ENCODE measurements at regions not wholly inside any gene's neighbourhood (a gene's known extent, or its start where the extent isn't known, plus 50 kb on each side); places are given as distances from the start of the nearest gene placed in this dataset.

DNA sequence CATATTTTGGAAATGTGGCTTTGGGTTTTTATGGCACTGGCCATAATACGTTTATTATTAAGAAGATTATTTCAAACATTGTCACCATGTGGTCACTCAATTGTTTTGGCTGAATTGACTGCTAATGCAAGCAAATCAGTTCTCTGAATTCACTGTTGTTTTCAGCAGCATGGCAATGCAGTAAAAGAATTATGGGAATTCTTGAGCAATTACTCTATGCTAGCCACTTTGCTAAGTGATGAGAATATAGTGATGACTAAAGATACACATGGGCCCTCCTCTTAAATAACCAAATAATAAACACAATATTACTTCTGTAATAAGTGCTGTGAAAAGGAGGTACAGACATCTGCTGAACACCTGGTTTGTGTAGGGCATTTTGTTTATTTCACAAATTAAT is 58.0 kb upstream of the FANCL start:
- Histone ChIP-seq H3K27me3 (replicated peaks; ENCODE audit: insufficient read depth, low read length) (no peaks in the 10 kb centered on the region), H3K79me2 (ENCODE audit: low read length) (no peaks in the 10 kb centered on the region), H3K9ac (ENCODE audit: low read length) (no peak overlapping the region), H3K4me1 (ENCODE audit: low read length) (no peaks in the 10 kb centered on the region), H3F3A (ENCODE audit: insufficient read depth, low read length) (no peaks in the 10 kb centered on the region), H3K4me2 (ENCODE audit: low read depth, low read length) (no peak overlapping the region), H3K9me2 (replicated peaks; ENCODE audit: insufficient read depth, low read length) (no peaks in the 10 kb centered on the region), H3K36me3 (replicated peaks; ENCODE audit: insufficient read depth, low read length) (no peaks in the 10 kb centered on the region), H4K20me1 (ENCODE audit: insufficient read depth, low read length) (no peaks in the 10 kb centered on the region), H2AFZ (ENCODE audit: low read length) (no peak overlapping the region), H3K9me3 (replicated peaks; ENCODE audit: insufficient read depth, low read length) (no peaks in the 10 kb centered on the region), H3K4me3 (ENCODE audit: low read length) (no peak overlapping the region), H3K27ac (ENCODE audit: low read length) (no peak overlapping the region)
- no peak for DNase-seq
- TF ChIP-seq EZH2 (optimal IDR thresholded peaks at IDR 0.05; ENCODE audit: low read depth, low read length), result no peak
- TF ChIP-seq, protein P1, sequence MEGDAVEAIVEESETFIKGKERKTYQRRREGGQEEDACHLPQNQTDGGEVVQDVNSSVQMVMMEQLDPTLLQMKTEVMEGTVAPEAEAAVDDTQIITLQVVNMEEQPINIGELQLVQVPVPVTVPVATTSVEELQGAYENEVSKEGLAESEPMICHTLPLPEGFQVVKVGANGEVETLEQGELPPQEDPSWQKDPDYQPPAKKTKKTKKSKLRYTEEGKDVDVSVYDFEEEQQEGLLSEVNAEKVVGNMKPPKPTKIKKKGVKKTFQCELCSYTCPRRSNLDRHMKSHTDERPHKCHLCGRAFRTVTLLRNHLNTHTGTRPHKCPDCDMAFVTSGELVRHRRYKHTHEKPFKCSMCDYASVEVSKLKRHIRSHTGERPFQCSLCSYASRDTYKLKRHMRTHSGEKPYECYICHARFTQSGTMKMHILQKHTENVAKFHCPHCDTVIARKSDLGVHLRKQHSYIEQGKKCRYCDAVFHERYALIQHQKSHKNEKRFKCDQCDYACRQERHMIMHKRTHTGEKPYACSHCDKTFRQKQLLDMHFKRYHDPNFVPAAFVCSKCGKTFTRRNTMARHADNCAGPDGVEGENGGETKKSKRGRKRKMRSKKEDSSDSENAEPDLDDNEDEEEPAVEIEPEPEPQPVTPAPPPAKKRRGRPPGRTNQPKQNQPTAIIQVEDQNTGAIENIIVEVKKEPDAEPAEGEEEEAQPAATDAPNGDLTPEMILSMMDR (IDR thresholded peaks at IDR 0.05; ENCODE audit: low read length), result no peak
- no peak for TF ChIP-seq EZH2phosphoT487 (IDR thresholded peaks at IDR 0.05; ENCODE audit: low read length)

DNA sequence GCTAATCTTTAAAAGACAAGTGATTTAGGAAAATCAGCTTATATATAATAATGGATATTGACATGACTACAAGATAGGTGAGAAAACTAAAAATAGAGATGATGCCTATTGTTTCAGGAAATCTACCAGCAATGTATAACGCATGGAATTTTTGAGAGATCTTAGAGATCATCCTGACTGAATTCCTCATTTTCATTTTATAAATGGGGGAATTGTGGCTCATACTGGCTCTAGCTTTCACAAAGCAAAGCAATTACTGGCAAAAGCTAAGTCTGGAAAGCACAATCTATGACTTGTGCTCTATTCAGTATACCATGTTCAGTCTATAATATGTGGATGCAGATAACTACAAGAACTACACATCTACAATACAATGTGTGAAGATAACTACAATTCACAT is 51.9 kb upstream of the FANCL start:
- H2AFZ ChIP-seq (ENCODE audit: low read length), result no peak overlapping the region
- H3K4me2 ChIP-seq (ENCODE audit: low read depth, low read length), result no peak overlapping the region
- no peaks in the 10 kb centered on the region for H3F3A ChIP-seq (ENCODE audit: insufficient read depth, low read length)
- H3K4me3 ChIP-seq (ENCODE audit: low read length), result no peak overlapping the region
- no peaks in the 10 kb centered on the region for H3K4me1 ChIP-seq (ENCODE audit: low read length)
- no peaks in the 10 kb centered on the region for H3K36me3 ChIP-seq (replicated peaks; ENCODE audit: insufficient read depth, low read length)
- no peak for DNase-seq
- H3K27ac ChIP-seq (ENCODE audit: low read length), result no peak overlapping the region
- no peaks in the 10 kb centered on the region for H3K9me3 ChIP-seq (replicated peaks; ENCODE audit: insufficient read depth, low read length)
- no peaks in the 10 kb centered on the region for H3K27me3 ChIP-seq (replicated peaks; ENCODE audit: insufficient read depth, low read length)
- no peaks in the 10 kb centered on the region for H3K79me2 ChIP-seq (ENCODE audit: low read length)
- no peak overlapping the region for H3K9ac ChIP-seq (ENCODE audit: low read length)
- no peaks in the 10 kb centered on the region for H4K20me1 ChIP-seq (ENCODE audit: insufficient read depth, low read length)
- TF ChIP-seq EZH2 (optimal IDR thresholded peaks at IDR 0.05; ENCODE audit: low read depth, low read length) (no peak), EZH2phosphoT487 (IDR thresholded peaks at IDR 0.05; ENCODE audit: low read length) (no peak)
- TF ChIP-seq, protein P1 (IDR thresholded peaks at IDR 0.05; ENCODE audit: low read length), result no peak
- H3K9me2 ChIP-seq (replicated peaks; ENCODE audit: insufficient read depth, low read length), result no peaks in the 10 kb centered on the region

DNA sequence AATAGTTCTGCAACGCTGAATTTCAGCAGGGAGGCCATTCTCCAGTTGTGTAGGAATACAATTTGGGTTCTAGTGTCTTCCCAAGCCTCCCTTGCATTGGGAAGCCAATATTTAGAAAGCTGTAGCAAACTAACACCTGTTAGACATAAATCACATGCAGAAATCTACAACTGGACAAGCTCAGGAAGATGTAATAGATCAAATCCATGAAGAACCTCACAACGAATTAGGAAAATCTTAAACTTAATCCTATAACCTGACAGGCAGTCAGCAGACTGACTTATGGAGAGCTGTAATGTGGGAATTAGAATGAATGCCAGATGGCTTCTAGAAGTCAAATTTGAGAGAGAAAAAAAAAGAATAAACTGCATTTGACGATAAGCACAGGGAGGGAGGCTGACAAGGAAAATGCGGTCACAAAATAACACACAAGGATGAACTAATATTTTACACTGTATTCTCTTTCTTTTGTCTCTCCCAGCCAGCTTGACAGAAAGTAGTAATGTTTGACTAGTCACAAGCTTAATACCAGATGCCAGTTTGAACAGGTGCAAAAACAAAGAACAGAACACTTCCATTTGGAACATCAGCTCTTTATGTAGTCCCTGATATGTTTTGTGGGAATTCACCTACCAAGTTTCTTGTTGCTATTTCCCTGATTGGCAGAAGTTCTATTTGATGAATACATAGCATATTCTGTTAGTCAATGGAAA is 50.8 kb upstream of the FANCL start:
- H3K9me3 ChIP-seq (replicated peaks; ENCODE audit: insufficient read depth, low read length), result no peaks in the 10 kb centered on the region
- no peaks in the 10 kb centered on the region for H3K79me2 ChIP-seq (ENCODE audit: low read length)
- no peaks in the 10 kb centered on the region for H4K20me1 ChIP-seq (ENCODE audit: insufficient read depth, low read length)
- no peak overlapping the region for H3K9ac ChIP-seq (ENCODE audit: low read length)
- DNase-seq, result no peak
- H3K9me2 ChIP-seq (replicated peaks; ENCODE audit: insufficient read depth, low read length), result no peaks in the 10 kb centered on the region
- no peaks in the 10 kb centered on the region for H3K27me3 ChIP-seq (replicated peaks; ENCODE audit: insufficient read depth, low read length)
- no peak overlapping the region for H3K27ac ChIP-seq (ENCODE audit: low read length)
- no peak for TF ChIP-seq EZH2 (optimal IDR thresholded peaks at IDR 0.05; ENCODE audit: low read depth, low read length)
- TF ChIP-seq, protein P1 (IDR thresholded peaks at IDR 0.05; ENCODE audit: low read length), result no peak
- TF ChIP-seq EZH2phosphoT487 (IDR thresholded peaks at IDR 0.05; ENCODE audit: low read length), result no peak
- H3K36me3 ChIP-seq (replicated peaks; ENCODE audit: insufficient read depth, low read length), result no peaks in the 10 kb centered on the region
- no peak overlapping the region for H3K4me2 ChIP-seq (ENCODE audit: low read depth, low read length)
- no peaks in the 10 kb centered on the region for H3K4me1 ChIP-seq (ENCODE audit: low read length)
- H2AFZ ChIP-seq (ENCODE audit: low read length), result no peak overlapping the region
- no peak overlapping the region for H3K4me3 ChIP-seq (ENCODE audit: low read length)
- H3F3A ChIP-seq (ENCODE audit: insufficient read depth, low read length), result no peaks in the 10 kb centered on the region

Data from MM.1S (cell line).